NCI-H345 treated with DMSO at 0.1 percent for 48 hours (cell line): ENCODE measurements at regions not wholly inside any gene's neighbourhood (a gene's known extent, or its start where the extent isn't known, plus 50 kb on each side); places are given as distances from the start of the nearest gene placed in this dataset.
"Not testable (repeated sequence)": the region's sequence is repeated elsewhere in the genome, so short reads cannot be mapped to it uniquely, and the experiment has no call there.

Source experiments
- DNase-seq: peaks from one replicate; lab custom pipeline; 2025; ENCODE audit not compliant: unreplicated experiment; lab: John Stamatoyannopoulos, UW

DNA sequence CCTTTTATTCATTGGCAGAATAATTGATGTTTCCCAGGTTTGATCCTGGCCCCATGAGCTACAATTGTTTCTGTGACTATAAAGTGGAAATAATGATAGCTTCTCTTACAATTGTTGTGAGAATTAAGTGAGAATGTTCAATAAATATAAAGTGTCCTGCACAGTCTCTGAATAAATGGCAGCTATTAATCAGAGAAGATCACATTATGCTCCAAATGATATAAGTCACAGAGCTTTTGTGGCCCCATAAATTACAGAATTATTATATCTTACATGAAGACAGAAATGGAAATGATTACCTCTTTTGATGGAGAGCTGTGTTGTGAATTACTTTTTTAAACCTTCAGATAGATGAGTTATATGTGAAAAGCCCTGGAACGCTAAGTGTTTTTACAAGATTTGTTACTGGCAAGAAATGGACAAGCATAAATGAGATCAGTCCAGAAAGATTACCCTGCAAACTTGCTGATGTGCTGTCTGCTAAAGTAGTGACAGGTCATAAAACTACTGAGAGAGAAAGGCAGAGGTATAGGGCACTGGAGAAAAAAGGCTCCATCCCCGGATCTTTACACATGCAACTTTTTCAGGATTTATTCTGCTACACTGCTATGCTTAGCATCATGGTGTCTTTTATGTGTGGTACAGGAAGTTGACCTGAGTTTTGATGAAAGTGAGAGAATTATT lies 750.9 kb upstream of the GOT2 start:
- no peak for DNase-seq

DNA sequence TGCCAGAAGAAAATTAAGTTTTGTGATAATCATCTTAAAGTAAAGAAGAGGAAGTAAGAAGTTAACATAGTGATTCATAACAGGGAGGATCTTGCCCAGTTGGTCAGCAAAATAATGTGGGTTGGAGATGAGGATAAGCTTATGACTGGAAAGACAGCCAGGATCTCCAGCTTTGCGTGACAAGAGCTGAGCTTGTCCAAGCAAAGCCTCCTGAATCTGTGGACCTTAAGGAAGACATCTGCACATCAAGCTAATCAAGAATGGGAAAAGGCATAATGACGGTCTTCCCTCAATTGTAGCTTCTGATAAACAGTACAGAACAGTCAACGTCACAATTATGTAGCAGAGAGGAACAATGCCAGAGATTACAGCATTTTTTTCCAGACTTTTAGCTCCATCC lies 744.7 kb upstream of the GOT2 start:
- DNase-seq = no peak

DNA sequence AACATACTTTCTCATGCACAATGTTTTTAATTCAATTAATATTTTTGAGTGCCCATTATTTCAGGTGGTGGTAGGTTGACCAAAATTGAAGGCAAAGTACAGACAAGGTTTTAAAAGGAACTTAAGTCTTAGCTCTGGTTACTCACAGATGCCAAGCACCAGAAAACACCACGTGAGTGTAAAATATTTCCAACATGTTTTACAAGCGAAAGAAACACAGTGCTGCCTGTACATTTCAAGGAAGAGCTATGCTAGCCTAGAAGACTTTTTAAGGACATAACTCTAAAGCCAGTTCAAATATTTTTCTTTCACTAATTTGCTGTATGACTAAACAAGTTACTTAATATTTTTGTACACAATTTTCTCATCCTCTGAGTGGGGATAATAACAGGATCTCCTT lies 736.4 kb upstream of the GOT2 start:
- DNase-seq = no peak

DNA sequence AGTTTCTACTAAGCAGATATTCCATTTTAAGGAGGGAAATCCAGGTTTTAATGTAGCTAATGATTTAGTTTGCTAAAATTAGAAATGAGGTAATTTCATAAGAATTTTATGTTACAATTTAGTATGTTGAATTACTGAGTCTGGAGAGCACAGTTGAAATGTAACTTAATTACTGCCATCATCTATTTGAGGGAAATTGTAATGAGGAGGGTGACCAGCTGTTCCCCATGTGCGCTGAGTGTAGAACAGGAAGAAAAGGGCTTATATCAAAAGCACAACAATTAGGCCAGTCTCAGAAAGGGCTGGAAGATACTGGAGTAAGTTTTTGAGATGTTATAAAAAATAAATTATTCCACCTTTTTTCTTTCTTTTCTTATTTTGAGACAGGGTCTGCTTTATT lies 735.1 kb upstream of the GOT2 start:
- no peak for DNase-seq

DNA sequence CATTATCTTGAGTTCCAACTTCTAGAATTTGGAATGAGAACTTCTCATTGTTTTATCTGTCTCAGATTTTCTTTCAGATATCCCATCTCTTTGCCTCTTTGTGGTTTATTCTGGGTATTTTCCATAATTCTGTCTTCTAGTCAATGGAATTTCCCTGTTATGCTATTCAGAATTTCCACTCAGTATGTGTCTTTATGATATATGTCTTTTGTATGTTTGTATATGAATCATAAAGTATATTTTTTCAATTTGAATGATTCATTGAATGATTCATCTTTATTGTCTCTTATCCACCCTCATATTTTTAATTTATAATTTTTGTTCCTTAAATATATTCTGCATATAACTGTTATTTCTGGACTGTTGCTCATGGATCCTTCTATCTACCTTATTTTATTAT lies 729.7 kb upstream of the GOT2 start:
- DNase-seq = no peak

DNA sequence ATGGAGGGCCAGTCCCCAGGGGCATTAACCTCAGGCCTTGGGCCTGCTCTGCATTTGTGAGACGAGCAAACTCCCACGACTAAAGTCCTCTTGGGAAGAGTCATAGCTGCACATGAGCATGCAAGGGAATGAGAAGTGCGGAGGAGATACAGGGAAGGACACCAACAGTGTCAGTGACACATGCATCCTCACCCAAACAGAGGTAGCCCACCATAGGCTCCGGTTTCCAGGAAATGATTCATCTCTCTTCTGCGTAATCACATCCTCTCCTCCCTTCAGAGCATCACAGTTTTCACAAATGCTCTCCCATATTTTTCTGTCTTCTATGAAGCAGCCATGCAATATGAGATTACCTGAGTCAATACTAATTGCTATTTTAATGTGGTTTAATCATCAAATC lies 725.7 kb upstream of the GOT2 start:
- DNase-seq = no peak

DNA sequence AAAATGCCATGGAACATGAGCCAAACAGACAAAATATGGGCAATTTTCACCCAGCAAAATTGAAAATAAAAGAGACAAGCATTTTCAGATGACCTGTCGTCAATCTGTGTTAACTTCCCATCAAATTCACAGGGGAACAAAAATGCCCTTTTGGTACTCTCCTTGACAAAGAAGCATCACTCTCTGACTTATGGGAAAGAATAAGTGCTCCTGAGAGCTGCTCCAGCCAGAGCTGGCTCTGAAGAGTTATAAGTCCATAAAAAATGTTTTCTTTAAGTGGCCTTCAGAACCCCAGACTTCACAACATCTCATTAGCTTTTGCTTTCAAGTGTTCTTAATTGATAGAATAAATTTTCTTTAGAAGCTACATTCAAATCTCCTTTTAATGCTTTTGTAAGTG lies 721.4 kb upstream of the GOT2 start:
- DNase-seq = no peak

DNA sequence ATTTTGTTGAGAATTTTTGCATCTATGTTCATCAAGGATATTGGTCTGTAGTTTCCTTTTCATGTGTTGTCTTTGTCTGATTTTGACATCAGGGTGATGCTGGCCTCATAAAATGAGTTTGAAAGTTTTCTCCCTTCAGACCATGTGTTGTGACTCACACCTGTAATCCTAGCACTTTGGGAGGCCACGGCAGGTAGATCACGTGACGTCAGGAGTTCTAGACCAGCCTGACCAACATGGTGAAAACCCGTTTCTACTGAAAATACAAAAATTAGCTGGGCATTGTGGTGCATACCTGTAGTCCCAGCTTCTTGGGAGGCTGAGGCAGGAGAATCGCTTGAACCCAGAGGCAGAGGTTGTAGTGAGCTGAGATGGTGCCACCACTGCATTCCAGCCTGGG lies 716.4 kb upstream of the GOT2 start:
- DNase-seq = not testable (repeated sequence)

DNA sequence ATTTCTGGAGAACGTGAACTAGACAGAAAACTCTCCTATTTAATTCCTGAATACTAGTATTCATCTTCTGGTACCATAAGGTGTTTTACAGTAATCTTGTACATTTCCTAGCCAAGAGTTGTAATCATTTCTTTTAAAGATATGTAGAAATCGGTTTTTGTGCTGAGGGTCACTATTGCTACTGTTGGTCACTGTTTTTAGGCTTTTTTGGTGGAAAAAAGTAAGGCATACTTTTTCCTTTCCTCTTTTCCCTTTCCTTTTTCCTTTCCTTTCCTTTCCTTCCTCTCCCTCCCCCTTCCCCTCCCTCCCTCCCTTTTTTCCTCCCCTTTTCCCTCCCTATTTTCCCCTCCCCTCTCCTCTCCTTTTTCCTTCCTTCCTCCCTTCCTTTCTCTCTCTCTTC lies 706.4 kb upstream of the GOT2 start:
- no peak for DNase-seq

DNA sequence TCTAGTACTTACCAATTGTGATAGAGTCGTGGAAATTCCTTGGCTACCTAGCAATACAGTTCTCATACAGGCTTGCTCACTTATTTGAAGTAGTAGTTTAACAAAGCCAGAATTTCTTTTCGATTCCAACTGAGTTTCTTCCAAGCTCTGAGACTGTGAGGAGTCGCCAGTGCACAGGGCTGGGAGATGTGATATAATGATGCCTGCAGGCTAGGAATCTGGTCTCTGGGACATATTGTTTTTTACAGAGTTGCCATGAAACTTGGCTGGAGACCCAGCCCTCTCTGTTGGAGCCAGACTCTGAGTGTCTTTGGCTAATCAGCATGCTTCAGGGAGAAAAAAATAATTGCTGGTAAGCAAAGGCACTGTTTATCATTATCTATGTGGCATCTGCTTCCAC lies 698.8 kb upstream of the GOT2 start:
- no peak for DNase-seq

DNA sequence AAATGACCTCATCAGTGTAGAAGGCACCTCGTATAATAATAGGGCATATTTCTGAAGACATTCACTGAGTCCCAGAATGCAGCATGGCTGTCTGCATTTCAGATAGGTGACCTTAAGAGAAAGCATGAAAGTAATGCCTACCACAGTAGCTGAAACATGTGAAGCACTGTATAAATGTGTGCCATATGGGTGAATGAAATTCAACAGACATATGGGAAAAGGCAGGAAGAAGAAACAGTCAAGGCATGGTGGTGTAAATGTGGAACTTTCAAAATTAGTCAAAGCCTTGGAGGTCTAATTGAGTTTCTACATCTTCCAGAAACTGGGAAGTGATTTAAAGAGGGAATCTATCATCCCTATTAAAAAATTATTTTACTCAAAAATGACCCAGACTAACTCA lies 698.2 kb upstream of the GOT2 start:
- DNase-seq = no peak

DNA sequence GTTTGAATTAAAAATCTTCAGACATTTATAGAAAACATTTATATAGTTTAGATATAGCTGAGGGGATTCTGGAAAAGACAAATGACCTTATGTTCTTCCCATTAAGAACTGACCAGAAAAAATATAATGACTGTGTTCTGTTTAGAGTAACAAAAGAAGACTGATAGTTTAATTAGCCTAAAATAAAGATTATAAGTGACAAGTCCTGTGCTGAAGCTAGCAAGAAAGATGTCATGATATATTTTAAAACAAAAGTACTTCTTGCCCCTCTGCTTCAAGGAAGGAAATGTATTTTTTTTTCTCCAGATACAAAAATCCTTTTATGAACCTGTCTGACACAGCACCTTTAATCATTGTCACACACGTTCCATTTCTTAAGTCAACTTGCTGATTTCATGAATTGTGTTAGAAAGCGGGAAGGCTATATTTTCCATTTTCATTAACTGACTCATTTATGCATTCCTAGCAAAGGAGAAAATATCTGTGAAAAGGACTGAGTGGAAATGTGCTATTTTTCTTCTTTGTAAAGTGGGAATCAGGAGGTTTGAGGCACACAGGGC lies 690.7 kb upstream of the GOT2 start:
- DNase-seq = no peak

DNA sequence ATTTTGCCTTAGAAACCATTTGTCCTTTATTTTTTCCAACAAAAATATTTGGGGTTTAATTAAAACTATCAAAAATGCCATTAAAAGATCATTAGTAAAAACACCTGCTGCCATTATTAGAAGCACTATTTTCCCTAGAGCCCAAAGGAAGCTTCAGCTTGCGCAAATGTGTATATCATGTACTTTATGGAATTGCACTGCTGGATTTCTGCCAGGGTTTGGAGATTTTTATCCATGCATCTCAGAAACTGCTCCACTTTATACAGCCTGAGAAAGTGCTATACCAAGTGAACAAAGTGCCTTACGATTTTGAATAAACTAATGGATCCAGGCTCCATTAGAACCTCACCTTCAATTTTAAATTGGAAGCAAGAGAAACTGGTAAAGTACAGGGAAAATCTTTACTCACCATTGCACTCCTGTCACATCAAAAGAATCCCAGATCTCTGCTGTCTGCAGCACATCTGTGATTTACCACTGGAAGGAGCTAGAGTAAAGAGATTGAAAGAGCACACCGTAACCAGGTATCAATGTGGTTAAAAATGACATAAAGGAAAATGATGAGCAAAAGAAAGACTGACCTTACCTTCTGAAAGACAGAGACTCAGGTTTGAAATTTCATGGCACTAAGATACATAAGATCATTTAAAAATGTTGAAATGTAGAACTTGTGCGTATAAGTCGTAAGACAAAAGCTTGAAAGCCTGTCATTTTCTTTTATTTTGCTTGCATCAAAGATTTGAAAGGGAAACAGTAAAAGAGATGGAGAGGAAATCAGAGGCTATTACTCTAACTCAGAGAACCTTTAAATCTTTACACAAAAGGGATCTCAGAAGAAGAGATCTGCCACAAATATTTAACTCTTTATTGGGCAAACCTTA lies 678.1 kb upstream of the GOT2 start:
- DNase-seq = no peak

DNA sequence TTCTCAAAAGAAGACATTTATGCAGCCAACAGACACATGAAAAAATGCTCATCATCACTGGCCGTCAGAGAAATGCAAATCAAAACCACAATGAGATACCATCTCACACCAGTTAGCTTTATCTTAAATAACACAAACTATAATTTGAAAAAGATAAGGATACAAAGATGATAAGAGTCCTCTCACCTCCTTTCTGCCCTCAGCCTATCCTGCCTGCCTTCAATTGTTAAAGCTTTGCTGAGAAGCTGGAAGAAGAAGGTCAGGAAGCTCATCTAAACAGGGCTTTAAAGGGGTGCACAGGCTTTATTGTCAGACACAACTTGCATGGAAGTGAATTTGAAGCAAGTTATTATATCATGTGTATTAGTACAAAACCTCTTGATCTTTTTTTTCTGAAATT lies 676.3 kb upstream of the GOT2 start:
- DNase-seq = no peak

DNA sequence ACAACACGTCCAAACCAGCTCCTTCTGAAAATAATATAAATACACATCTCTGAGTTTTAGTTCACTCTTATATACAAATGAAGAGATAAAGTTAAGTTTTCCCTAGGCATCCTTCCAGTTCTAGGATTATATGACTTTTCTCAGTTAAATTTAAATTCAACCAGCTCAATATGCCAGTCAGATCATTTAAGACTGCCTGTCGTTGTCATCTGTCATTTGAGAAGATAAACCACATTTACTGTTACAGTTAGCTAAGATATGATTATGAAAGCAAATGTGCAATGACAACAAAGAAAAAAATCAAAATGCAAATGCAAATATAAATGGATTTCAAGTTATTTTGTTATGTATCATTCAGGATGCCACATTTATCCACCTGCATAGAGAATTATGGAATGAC lies 671.7 kb upstream of the GOT2 start:
- DNase-seq = no peak

DNA sequence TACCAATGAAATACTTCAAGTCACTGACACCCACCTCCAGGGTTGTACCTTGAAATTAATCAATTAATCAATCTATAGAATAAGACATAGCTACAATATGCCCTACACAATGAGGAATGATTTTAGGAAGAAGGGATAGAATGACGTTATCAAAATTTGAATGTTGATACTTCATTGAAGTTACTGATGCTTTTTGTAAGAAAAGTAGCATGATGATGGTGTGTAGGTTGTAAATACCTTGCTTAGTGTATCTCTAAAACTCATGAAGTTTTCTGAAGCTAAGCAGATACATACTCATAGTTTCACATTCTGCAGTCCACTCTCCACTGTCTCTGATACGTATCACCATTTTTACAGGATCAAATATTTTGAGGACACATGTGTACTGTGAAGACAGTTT lies 670.4 kb upstream of the GOT2 start:
- no peak for DNase-seq

DNA sequence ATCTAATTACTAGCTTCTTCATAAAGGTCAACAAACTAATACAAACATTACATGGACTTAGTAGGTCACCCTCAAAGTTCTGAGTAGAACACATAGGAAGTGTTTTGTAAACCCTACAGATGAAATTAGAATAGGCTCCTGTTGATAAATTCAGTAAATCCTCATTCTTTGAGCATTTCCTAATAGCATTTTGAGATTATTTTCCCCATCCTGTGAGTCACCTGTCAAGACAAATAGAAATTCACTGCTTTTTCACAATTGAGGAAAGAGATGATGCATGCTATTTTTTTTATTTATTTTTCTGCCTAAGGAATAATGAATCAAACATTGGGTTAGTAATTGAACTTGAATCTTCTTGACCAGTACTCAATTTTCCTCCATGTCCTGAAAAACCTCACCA lies 666.7 kb upstream of the GOT2 start:
- DNase-seq = no peak

DNA sequence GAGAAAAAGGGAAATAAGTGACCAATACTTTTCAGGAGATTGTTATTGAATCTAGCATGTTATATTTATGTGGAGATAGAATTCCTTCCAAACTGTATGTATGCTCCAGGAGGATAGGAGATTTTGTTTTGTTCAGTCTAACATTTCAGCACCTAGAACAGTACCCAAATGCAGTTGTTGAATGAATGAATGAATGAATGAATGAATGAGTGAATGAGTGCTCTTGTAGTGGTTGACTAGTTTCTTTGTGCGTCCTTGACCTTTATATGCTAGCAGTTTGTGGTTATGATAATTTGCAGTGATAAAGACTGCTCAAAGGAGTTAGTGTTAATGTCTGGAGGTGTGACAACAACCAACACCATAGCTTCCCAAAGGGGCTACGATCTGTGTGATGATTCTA lies 663.5 kb upstream of the GOT2 start:
- no peak for DNase-seq

DNA sequence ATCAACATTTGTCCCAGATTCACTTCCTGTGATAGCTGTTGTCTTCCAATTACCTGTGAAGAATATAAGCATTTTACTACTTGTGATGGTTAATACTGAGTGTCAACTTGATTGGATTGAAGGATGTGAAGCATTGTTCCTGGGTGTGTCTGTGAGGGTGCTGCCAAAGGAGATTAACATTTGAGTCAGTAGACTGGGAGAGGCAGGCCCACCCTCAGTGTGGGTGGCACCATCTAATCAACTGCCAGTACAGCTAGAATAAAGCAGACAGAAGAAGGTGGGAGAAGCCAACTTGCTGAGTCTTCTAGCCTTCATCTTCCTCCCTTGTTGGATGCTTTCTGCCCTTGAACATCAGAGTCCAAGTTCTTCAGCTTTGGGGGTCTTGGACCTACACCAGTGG lies 660.4 kb upstream of the GOT2 start:
- DNase-seq = no peak

DNA sequence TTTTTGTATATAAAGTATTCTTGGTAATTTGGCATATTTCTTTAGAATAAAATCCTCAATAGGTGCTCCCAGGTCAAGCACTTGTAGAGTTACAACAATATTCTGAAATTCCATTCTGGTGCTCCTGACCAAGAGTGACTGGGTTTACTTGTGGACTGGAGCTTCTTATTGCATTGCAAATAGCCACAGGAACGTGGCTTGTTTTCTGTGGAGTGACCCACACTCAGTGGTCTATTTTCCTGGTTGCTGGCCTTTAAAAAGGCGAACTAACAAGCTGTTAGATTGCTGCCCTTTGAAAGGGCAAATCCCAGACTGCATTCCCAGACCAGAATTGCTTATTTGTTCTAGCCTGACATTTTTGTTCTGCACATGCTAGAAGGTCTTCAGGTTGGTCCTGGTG lies 658.8 kb upstream of the GOT2 start:
- DNase-seq = no peak

DNA sequence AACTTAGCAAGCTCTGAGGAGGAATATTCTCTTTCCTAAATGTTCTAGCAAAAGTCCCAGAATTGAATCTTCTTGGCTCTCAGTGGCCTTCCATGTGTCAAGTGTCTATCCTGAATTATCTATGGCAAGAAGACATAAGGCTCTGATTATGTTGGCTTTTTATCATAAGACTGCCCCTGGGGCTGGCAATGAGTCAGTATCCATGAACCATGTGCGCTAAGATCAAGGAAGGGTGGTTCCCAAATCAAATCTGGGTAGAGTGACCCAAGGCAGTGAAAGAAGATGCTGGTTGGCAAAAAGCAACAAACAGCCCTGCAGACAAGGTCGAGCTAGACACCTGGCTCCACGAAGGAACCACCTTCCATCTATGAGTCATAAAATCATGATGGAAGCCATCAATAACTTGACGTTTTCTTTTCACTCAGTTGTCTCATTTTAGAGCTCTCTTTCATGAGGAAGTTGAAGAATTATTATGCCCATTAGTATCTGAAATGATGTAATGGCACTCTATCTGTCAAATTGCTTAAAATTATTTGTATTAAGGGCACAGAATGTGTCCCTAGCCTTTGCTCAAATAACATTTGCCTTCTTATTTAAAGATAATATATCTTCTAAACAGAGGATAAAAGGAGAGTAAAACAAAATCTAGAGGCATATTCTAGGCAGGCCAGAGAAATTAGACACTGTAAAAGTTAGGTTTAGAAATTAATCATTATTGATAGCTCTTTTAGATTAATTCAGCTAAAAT lies 657.7 kb upstream of the GOT2 start:
- DNase-seq = no peak

DNA sequence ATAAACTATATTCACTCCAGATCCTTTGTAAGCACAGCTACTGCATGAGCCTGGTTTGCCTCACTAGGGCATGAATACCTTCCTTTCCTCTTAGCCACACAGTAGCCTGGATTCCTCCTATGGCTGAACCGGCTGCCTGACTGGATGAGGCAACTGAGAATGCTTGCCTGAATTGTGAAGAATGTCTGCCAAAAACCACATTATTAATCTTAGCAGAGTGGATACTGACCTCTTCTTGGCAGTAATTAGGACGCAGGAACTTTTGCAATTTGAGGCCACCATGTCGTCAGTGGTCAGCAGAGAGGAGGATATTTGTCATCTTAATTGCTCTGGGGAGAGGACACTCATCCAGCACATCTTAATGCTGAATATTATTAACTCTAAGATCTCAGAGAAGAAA lies 651.8 kb upstream of the GOT2 start:
- no peak for DNase-seq
